OCI-LY7 (cell line): ENCODE measurements at regions not wholly inside any gene's neighbourhood (a gene's known extent, or its start where the extent isn't known, plus 50 kb on each side); places are given as distances from the start of the nearest gene placed in this dataset.

Experiments
- BruUV-seq: library from RNA; stranded (reverse); fragments of 400-500 nt; replicated peaks from 2 replicates; lab custom pipeline; 2021; lab: Mats Ljungman, UMichigan
- CTCF ChIA-PET: fragments of 300-600 bp; sonication (Branson Sonifier 250); formaldehyde crosslinking; loops from one replicate; lab custom pipeline; 2022; ENCODE audit warnings: antibody characterized with exemption; ENCODE audit not compliant: unreplicated experiment; lab: Charles Lee
- POLR2A ChIA-PET: fragments of 300-600 bp; sonication (Branson Sonifier 250); formaldehyde crosslinking; loops from one replicate; lab custom pipeline; 2022; ENCODE audit warnings: antibody characterized with exemption; lab: Charles Lee
- DNase-seq: peaks from one replicate; pipeline ENCODE4 v3.0.0-alpha.2; 2015; ENCODE audit warnings: low spot score
- H2AFZ ChIP-seq: fragments of 200-600 bp; sonication (generic), shearing (Covaris generic); 2 replicates; pipeline ENCODE4 v1.6.1; 2014; ENCODE audit warnings: mild to moderate bottlenecking, antibody characterized with exemption, low read length, moderate library complexity
- H3K27ac ChIP-seq: fragments of 200-600 bp; sonication (generic); 2 replicates; pipeline ENCODE4 v1.5.1; 2014; ENCODE audit warnings: mixed run types, low read depth, mild to moderate bottlenecking, moderate library complexity, low read length, inconsistent platforms; ENCODE audit not compliant: poor library complexity, severe bottlenecking
- H3K36me3 ChIP-seq: fragments of 200-600 bp; sonication (generic); 2 replicates; pipeline ENCODE4 v1.6.1; 2014; ENCODE audit warnings: mild to moderate bottlenecking, antibody characterized with exemption, low read length, moderate library complexity, mixed read lengths; ENCODE audit not compliant: insufficient read depth
- H3K4me1 ChIP-seq: fragments of 200-600 bp; sonication (generic); 2 replicates; pipeline ENCODE4 v1.5.1; 2014; ENCODE audit warnings: mild to moderate bottlenecking, low read length; ENCODE audit not compliant: insufficient read depth, poor library complexity, severe bottlenecking
- H3K4me2 ChIP-seq: fragments of 200-600 bp; sonication (generic); 2 replicates; pipeline ENCODE4 v1.6.1; 2014; ENCODE audit warnings: mild to moderate bottlenecking, low read length
- H3K4me3 ChIP-seq: fragments of 200-600 bp; sonication (generic); 2 replicates; pipeline ENCODE4 v1.5.1; 2014; ENCODE audit warnings: mild to moderate bottlenecking, low read depth, low read length; ENCODE audit not compliant: poor library complexity, severe bottlenecking
- H3K79me2 ChIP-seq: fragments of 200-600 bp; sonication (generic); 2 replicates; pipeline ENCODE4 v1.6.1; 2016; ENCODE audit warnings: low read depth, mild to moderate bottlenecking, low read length, moderate library complexity, mixed read lengths; ENCODE audit not compliant: insufficient read depth
- H3K9me2 ChIP-seq: fragments of 200-600 bp; sonication (generic); 2 replicates; pipeline ENCODE4 v1.6.1; 2016; ENCODE audit warnings: mild to moderate bottlenecking, low read length, mixed read lengths; ENCODE audit not compliant: insufficient read depth
- H3K9me3 ChIP-seq: fragments of 200-600 bp; sonication (generic); 2 replicates; pipeline ENCODE4 v1.6.1; 2014; ENCODE audit warnings: mild to moderate bottlenecking, mixed run types, low read length, mixed read lengths
- H4K20me1 ChIP-seq: fragments of 200-600 bp; sonication (generic); 2 replicates; pipeline ENCODE4 v1.6.1; 2014; ENCODE audit warnings: mild to moderate bottlenecking, antibody characterized with exemption, low read length, moderate library complexity, mixed read lengths; ENCODE audit not compliant: insufficient read depth
- CTCF ChIP-seq: fragments of 200-600 bp; sonication (generic); conservative IDR thresholded peaks from 2 replicates; pipeline ENCODE4 v1.5.1; 2014; ENCODE audit warnings: mild to moderate bottlenecking, antibody characterized with exemption, low read length, moderate library complexity, mixed read lengths
- EZH2phosphoT487 ChIP-seq: fragments of 200-600 bp; sonication (generic); IDR thresholded peaks from 2 replicates; pipeline ENCODE4 v1.6.1; 2018; ENCODE audit warnings: low read depth, borderline replicate concordance, mild to moderate bottlenecking, mixed run types, antibody characterized with exemption, low read length, moderate library complexity, mixed read lengths
- intact Hi-C: fragments of 100-400 bp; cut with micrococcal nuclease; formaldehyde crosslinking; loops from one replicate; pipeline ENCODE4 v1.10.0; 2022; ENCODE audit not compliant: unreplicated experiment

GRCh38 chr7:51456-52068 is 140.8 kb upstream of the FAM20C start:
- H3K79me2 ChIP-seq = no peaks in the 10 kb centered on the region
- no peak overlapping the region for H2AFZ ChIP-seq
- no peak for DNase-seq
- ChIA-PET POLR2A (no interaction called here), CTCF (no interaction called here)
- no peaks in the 10 kb centered on the region for H4K20me1 ChIP-seq
- no peaks in the 10 kb centered on the region for H3K9me2 ChIP-seq
- H3K4me2 ChIP-seq = no peak overlapping the region
- intact Hi-C loops = no loop called here
- H3K36me3 ChIP-seq = no peaks in the 10 kb centered on the region
- no TSS peak for BruUV-seq
- H3K4me3 ChIP-seq = no peak overlapping the region
- H3K27ac ChIP-seq = no peak overlapping the region
- no peaks in the 10 kb centered on the region for H3K9me3 ChIP-seq
- no peaks in the 10 kb centered on the region for H3K4me1 ChIP-seq
- TF ChIP-seq EZH2phosphoT487 (no peak), CTCF (no peak)

- ChIA-PET POLR2A (no interaction called here), CTCF (no interaction called here)
- Histone ChIP-seq H3K9me3 (no peaks in the 10 kb centered on the region), H3K9me2 (no peaks in the 10 kb centered on the region), H3K79me2 (no peaks in the 10 kb centered on the region), H3K27ac (no peak overlapping the region), H2AFZ (no peak overlapping the region), H3K4me3 (no peak overlapping the region), H4K20me1 (no peaks in the 10 kb centered on the region), H3K36me3 (no peaks in the 10 kb centered on the region), H3K4me2 (no peak overlapping the region), H3K4me1 (no peaks in the 10 kb centered on the region)
- DNase-seq = no peak
- TF ChIP-seq EZH2phosphoT487 = no peak
- BruUV-seq = no TSS peak
- intact Hi-C loops = no loop called here
These were observed 140.3 kb upstream of the FAM20C start for GRCh38 chr7:52100-52499.

GRCh38 chr7:53531-53930 is 138.8 kb upstream of the FAM20C start:
- H3K27ac ChIP-seq = no peak overlapping the region
- CTCF ChIA-PET = no interaction called here
- intact Hi-C loops = no loop called here

More at GRCh38 chr7:53531-53930, 138.8 kb upstream of the FAM20C start:
- H4K20me1 ChIP-seq = no peaks in the 10 kb centered on the region
- no TSS peak for BruUV-seq
- no peaks in the 10 kb centered on the region for H3K36me3 ChIP-seq
- no peaks in the 10 kb centered on the region for H3K9me2 ChIP-seq
- H3K9me3 ChIP-seq = no peaks in the 10 kb centered on the region
- no peak overlapping the region for H3K4me3 ChIP-seq
- POLR2A ChIA-PET = no interaction called here
- H3K4me1 ChIP-seq = no peaks in the 10 kb centered on the region
- H2AFZ ChIP-seq = no peak overlapping the region
- TF ChIP-seq EZH2phosphoT487 = no peak
- TF ChIP-seq CTCF = no peak
- no peaks in the 10 kb centered on the region for H3K79me2 ChIP-seq
- DNase-seq = no peak
- H3K4me2 ChIP-seq = no peak overlapping the region
